Tibial nerve (tissue), 4 donors: ENCODE measurements at regions not wholly inside any gene's neighbourhood (a gene's known extent, or its start where the extent isn't known, plus 50 kb on each side); places are given as distances from the start of the nearest gene placed in this dataset.

Experiments
- DNase-seq, 2 donors: peaks; one replicate each; pipeline ENCODE4 v3.0.0-alpha.2; 2019; ENCODE audit warnings: low spot score in 2 of 2
- H3K27ac ChIP-seq, 4 donors: fragments of 200-600 bp; sonication (generic) in 3 of 4; one replicate each; pipeline ENCODE4 v1.5.1; 2017 to 2019; ENCODE audit warnings: mild to moderate bottlenecking in 1 of 4
- H3K27me3 ChIP-seq, 2 donors: fragments of 200-600 bp; sonication (generic) in 1 of 2; one replicate each; pipeline versions ENCODE4 v1.5.1 to v1.6.0; 2017 to 2019
- H3K36me3 ChIP-seq, 3 donors: fragments of 200-600 bp; sonication (generic); one replicate each; pipeline ENCODE4 v1.5.1; 2018 to 2019
- H3K4me1 ChIP-seq, 4 donors: fragments of 200-600 bp; sonication (generic) in 3 of 4; one replicate each; pipeline ENCODE4 v1.5.1; 2017 to 2019
- H3K4me3 ChIP-seq, 4 donors: fragments of 200-600 bp; sonication (generic) in 3 of 4; one replicate each; pipeline ENCODE4 v1.5.1; 2017 to 2019; ENCODE audit warnings: mild to moderate bottlenecking in 1 of 4, moderate library complexity in 1 of 4
- H3K9me3 ChIP-seq, 4 donors: fragments of 200-600 bp; sonication (generic) in 3 of 4; one replicate each; pipeline ENCODE4 v1.5.1; 2017 to 2019
- EP300 ChIP-seq, 2 donors: sonication (generic); formaldehyde crosslinking; IDR thresholded peaks; one replicate each; pipeline ENCODE4 v1.6.1; 2017; ENCODE audit warnings: antibody characterized with exemption in 2 of 2, mild to moderate bottlenecking in 1 of 2
- POLR2A ChIP-seq, 2 donors: fragments of 450-650 bp; IDR thresholded peaks; one replicate each; pipeline ENCODE4 v1.6.1; 2017; ENCODE audit warnings: antibody characterized with exemption in 2 of 2, mild to moderate bottlenecking in 2 of 2, moderate library complexity in 2 of 2
- whole genome bisulfite sequencing, 2 donors: methylation state at CpG; one replicate each; pipeline ENCODE4 v1.1.5; 2018; 5-methylcytosine and 5-hydroxymethylcytosine counted together
- TF ChIP-seq, protein P1 (sequence below), 5 experiments: fragments of 200-600 bp in 3 of 5; fragments of 450-650 bp in 2 of 5; sonication (generic) in 3 of 5; IDR thresholded peaks; one replicate each; pipeline ENCODE4 v1.5.1; 2016 to 2019; ENCODE audit warnings: antibody characterized with exemption in 5 of 5, mild to moderate bottlenecking in 3 of 5, moderate library complexity in 2 of 5

DNA sequence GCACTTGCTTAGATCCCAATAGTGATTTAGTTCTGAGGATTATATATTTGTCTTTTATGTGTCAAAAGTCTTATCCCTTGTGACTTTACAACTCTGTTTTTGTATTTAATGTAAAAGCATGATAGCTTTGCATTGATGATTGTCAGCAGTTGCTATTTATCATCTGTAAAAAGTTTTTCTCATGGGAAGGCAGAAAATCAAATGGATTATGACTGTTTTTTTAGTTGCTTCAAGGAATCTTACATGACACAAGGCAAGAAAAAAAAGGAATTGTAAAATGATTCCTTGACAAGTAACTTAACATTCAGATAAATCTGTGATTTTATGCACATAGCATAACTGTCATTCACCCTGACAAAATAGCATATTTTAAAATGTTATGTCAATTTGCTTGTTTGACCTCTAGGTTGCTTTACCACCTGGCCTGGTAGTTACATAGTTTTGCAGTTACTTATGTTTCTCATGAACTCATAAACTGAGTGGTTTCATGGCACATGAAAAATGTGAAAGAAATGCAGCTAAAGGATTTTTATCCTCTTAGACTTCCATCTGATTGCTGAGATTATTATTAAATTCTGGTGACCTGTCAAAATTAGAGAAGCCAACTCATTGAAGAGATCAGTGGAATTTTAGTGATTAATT, 622.6 kb downstream of the ADGRL2 start:
- H3K27me3 ChIP-seq, result no peaks in the 10 kb centered on the region
- no peaks in the 10 kb centered on the region for H3K9me3 ChIP-seq
- no peak for DNase-seq
- no peak overlapping the region for H3K4me3 ChIP-seq
- TF ChIP-seq, protein P1, sequence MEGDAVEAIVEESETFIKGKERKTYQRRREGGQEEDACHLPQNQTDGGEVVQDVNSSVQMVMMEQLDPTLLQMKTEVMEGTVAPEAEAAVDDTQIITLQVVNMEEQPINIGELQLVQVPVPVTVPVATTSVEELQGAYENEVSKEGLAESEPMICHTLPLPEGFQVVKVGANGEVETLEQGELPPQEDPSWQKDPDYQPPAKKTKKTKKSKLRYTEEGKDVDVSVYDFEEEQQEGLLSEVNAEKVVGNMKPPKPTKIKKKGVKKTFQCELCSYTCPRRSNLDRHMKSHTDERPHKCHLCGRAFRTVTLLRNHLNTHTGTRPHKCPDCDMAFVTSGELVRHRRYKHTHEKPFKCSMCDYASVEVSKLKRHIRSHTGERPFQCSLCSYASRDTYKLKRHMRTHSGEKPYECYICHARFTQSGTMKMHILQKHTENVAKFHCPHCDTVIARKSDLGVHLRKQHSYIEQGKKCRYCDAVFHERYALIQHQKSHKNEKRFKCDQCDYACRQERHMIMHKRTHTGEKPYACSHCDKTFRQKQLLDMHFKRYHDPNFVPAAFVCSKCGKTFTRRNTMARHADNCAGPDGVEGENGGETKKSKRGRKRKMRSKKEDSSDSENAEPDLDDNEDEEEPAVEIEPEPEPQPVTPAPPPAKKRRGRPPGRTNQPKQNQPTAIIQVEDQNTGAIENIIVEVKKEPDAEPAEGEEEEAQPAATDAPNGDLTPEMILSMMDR (IDR thresholded peaks at IDR 0.05), result no peak
- TF ChIP-seq EP300 (IDR thresholded peaks at IDR 0.05), result no peak
- no peak for TF ChIP-seq POLR2A (IDR thresholded peaks at IDR 0.05)
- no peak overlapping the region for H3K27ac ChIP-seq
- H3K4me1 ChIP-seq, result no peaks in the 10 kb centered on the region
- no peaks in the 10 kb centered on the region for H3K36me3 ChIP-seq

DNA sequence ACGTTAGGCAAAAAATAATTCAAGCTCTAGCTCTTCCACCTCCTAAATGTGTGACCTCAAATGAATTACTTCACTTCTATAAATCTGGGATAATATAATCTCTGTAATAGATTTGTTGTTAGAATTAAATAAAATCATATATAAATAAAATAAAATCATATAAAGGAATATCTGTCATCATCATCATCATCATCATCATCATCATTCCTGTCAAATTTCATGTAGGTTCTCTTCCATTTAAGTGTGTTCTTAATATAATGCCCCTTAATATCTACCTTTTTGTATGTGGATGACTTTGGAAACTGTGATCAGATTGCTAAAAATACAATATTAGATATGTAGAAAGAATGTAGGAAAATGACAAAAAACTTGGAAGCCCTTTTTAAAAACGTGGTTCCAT, 621.0 kb downstream of the ADGRL2 start:
- 66 to 77% methylated on average over 2 of the region's 2 CpGs for WGBS, 2 donors
- Histone ChIP-seq H3K36me3 (no peaks in the 10 kb centered on the region), H3K27me3 (no peaks in the 10 kb centered on the region), H3K9me3 (no peaks in the 10 kb centered on the region), H3K4me1 (no peaks in the 10 kb centered on the region), H3K4me3 (no peak overlapping the region), H3K27ac (no peak overlapping the region)
- no peak for DNase-seq
- TF ChIP-seq, protein P1 (IDR thresholded peaks at IDR 0.05), result no peak
- TF ChIP-seq POLR2A (IDR thresholded peaks at IDR 0.05) (no peak), EP300 (IDR thresholded peaks at IDR 0.05) (no peak)

DNA sequence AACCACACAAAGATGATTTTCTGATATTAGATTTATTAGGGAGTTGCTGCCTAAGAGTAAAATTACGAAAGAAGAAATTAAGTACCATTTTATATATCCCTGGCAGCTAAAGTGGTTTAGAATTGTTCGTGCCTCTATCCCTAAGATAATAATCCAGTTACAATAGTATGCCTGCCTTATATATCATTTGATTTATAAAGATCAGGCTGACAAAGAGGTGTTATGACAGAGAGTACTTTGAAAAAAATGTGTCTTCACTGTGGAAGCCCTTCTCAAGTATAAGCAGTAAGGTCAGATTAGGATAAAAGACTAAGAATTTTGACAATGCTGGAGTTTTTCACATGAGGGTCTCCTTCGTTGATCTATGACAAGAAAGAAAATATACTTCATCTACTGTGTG, 619.9 kb downstream of the ADGRL2 start:
- H3K9me3 ChIP-seq, result no peaks in the 10 kb centered on the region
- DNase-seq, result no peak
- TF ChIP-seq POLR2A (IDR thresholded peaks at IDR 0.05), result no peak
- TF ChIP-seq, protein P1 (IDR thresholded peaks at IDR 0.05), result no peak
- TF ChIP-seq EP300 (IDR thresholded peaks at IDR 0.05), result no peak
- no peaks in the 10 kb centered on the region for H3K36me3 ChIP-seq
- H3K27ac ChIP-seq, result no peak overlapping the region
- no peaks in the 10 kb centered on the region for H3K27me3 ChIP-seq
- no peak overlapping the region for H3K4me3 ChIP-seq
- 86 to 89% methylated on average over 3 of the region's 3 CpGs for WGBS, 2 donors
- no peaks in the 10 kb centered on the region for H3K4me1 ChIP-seq

DNA sequence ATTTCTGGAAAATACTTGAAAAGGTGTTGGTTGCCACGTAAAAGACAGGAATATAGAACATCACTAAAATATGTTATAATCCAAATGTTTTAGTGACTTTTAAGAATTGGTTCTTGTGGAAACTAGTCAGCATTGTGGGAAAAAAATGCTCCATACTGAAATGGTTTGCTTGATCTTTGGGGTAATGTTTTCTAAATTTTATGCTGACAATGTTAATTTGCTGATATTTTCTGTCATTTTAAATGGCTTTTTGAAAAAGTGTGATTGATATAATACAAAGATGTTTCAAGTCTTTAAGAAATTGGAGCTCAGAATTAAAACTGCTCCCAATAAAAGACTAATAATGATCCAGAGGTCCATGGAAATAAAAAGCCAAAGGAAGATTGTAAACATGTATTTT, 610.9 kb downstream of the ADGRL2 start:
- Histone ChIP-seq H3K9me3 (no peaks in the 10 kb centered on the region), H3K36me3 (no peaks in the 10 kb centered on the region), H3K4me3 (no peak overlapping the region), H3K4me1 (no peaks in the 10 kb centered on the region), H3K27ac (no peak overlapping the region), H3K27me3 (no peaks in the 10 kb centered on the region)
- 88 to 92% methylated on average over 1 of the region's 1 CpG for WGBS, 2 donors
- no peak for DNase-seq
- TF ChIP-seq EP300 (IDR thresholded peaks at IDR 0.05) (no peak), POLR2A (IDR thresholded peaks at IDR 0.05) (no peak)
- TF ChIP-seq, protein P1 (IDR thresholded peaks at IDR 0.05), result no peak

DNA sequence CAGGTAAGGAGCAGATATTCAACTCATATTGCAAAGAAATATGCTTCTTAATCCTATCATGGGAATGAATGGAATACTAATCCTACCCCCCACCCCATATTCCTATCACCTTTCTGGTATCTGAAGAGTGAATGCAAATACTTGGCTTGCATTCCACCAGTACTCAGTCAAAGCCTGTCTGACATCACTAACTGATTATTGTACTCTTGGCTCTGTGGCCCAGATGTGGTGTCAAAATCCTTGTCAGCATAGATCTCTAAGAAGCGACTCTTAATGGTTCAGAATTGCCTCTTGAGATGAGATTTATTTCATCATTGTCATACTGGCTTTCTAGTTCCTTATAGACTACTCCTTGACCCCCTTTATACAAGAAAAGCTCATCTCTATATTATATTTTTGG, 604.6 kb downstream of the ADGRL2 start:
- no peaks in the 10 kb centered on the region for H3K4me1 ChIP-seq
- no peaks in the 10 kb centered on the region for H3K36me3 ChIP-seq
- 89 to 92% methylated on average over 1 of the region's 1 CpG for WGBS, 2 donors
- no peak overlapping the region for H3K27ac ChIP-seq
- DNase-seq, result no peak
- TF ChIP-seq, protein P1 (IDR thresholded peaks at IDR 0.05), result no peak
- no peaks in the 10 kb centered on the region for H3K9me3 ChIP-seq
- no peak overlapping the region for H3K4me3 ChIP-seq
- no peaks in the 10 kb centered on the region for H3K27me3 ChIP-seq
